B cell (primary cell): ENCODE measurements at regions not wholly inside any gene's neighbourhood (a gene's known extent, or its start where the extent isn't known, plus 50 kb on each side); places are given as distances from the start of the nearest gene placed in this dataset.

Experiments
- EZH2 ChIP-seq: IDR thresholded peaks from 2 replicates; pipeline ENCODE4 v1.6.1; 2012; ENCODE audit warnings: borderline replicate concordance, low read depth, mild to moderate bottlenecking, moderate library complexity, low read length; ENCODE audit not compliant: insufficient read depth, poor library complexity, severe bottlenecking
- TF ChIP-seq, protein P1 (sequence below): fragments of 200-600 bp; IDR thresholded peaks from one replicate; pipeline ENCODE4 v1.8.0; 2022; ENCODE audit warnings: antibody characterized with exemption, mild to moderate bottlenecking

DNA sequence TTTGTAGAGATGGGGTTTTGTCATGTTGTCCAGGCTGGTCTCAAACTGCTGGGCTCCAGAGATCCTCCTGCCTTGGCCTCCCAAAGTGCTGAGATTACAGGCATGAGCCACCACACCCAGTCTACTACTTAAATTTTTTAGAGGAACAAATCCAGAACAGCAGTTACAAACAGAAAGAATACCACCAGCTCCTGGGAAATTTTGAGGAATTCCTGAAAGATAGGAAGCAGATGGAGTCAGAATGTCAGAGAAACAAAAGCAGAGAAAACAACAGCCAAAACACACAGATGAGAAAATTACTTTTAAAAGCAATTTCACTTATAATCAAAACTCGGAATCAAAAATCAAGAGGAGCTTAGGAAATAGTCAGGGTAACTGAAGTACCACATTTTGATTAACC is 543.3 kb upstream of the MARCKS start:
- TF ChIP-seq, protein P1, sequence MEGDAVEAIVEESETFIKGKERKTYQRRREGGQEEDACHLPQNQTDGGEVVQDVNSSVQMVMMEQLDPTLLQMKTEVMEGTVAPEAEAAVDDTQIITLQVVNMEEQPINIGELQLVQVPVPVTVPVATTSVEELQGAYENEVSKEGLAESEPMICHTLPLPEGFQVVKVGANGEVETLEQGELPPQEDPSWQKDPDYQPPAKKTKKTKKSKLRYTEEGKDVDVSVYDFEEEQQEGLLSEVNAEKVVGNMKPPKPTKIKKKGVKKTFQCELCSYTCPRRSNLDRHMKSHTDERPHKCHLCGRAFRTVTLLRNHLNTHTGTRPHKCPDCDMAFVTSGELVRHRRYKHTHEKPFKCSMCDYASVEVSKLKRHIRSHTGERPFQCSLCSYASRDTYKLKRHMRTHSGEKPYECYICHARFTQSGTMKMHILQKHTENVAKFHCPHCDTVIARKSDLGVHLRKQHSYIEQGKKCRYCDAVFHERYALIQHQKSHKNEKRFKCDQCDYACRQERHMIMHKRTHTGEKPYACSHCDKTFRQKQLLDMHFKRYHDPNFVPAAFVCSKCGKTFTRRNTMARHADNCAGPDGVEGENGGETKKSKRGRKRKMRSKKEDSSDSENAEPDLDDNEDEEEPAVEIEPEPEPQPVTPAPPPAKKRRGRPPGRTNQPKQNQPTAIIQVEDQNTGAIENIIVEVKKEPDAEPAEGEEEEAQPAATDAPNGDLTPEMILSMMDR: no peak
- TF ChIP-seq EZH2: no peak
